Heart right ventricle (tissue), 16 donors: ENCODE measurements at regions not wholly inside any gene's neighbourhood (a gene's known extent, or its start where the extent isn't known, plus 50 kb on each side); places are given as distances from the start of the nearest gene placed in this dataset.

Experiments used
- ATAC-seq, 8 donors: fragments of 200-7000 bp; cut with Tn5 transposase; one replicate each; pipeline ENCODE4 v1.9.1; 2020; ENCODE audit warnings: mild to moderate bottlenecking in 8 of 8, moderate library complexity in 8 of 8, moderate number of reproducible peaks in 1 of 8
- DNase-seq, 2 donors: peaks; one replicate each; pipeline ENCODE4 v3.0.0-alpha.2; 2020
- H3K27ac ChIP-seq, 10 donors: fragments of 200-600 bp; sonication (generic) in 2 of 10; one replicate each; pipeline versions ENCODE4 v1.5.0 to v1.8.0; 2020 to 2022; ENCODE audit warnings: mild to moderate bottlenecking in 3 of 10
- H3K27me3 ChIP-seq, 7 donors: fragments of 200-600 bp; one replicate each; pipeline ENCODE4 v1.8.0; 2021 to 2022; ENCODE audit warnings: mild to moderate bottlenecking in 2 of 7
- H3K36me3 ChIP-seq, 9 donors: fragments of 200-600 bp; sonication (generic) in 1 of 9; one replicate each; pipeline versions ENCODE4 v1.5.0 to v1.8.0; 2020 to 2022; ENCODE audit warnings: mild to moderate bottlenecking in 2 of 9
- H3K4me1 ChIP-seq, 9 donors: fragments of 200-600 bp; sonication (generic) in 1 of 9; one replicate each; pipeline versions ENCODE4 v1.5.0 to v1.8.0; 2020 to 2022; ENCODE audit warnings: mild to moderate bottlenecking in 4 of 9
- H3K4me3 ChIP-seq, 10 donors: fragments of 200-600 bp; sonication (generic) in 2 of 10; one replicate each; pipeline versions ENCODE4 v1.5.0 to v1.8.0; 2020 to 2022; ENCODE audit warnings: mild to moderate bottlenecking in 7 of 10, moderate library complexity in 2 of 10
- H3K9me3 ChIP-seq, 11 donors: fragments of 200-600 bp in 10 of 11; sonication (generic) in 2 of 11; one replicate each; pipeline versions ENCODE4 v1.5.0 to v1.8.0; 2013 to 2022; ENCODE audit warnings: mild to moderate bottlenecking in 2 of 11, control low read depth in 1 of 11, moderate library complexity in 1 of 11
- CTCF ChIP-seq, 9 donors: fragments of 200-600 bp; sonication (generic) in 2 of 9; IDR thresholded peaks; one replicate each; pipeline versions ENCODE4 v1.5.0 to v1.8.0; 2021 to 2022; ENCODE audit warnings: antibody characterized with exemption in 9 of 9, mild to moderate bottlenecking in 5 of 9, moderate library complexity in 1 of 9
- WGBS, 2 donors: extraction: QIAGEN DNeasy Blood & Tissue Kit; methylation state at CpG; one replicate each; pipeline ENCODE4 v1.1.7; 2013; ENCODE audit warnings: inconsistent platforms in 1 of 2; 5-methylcytosine and 5-hydroxymethylcytosine counted together
- intact Hi-C, 10 donors: fragments of 100-400 bp; cut with DNase I; formaldehyde crosslinking; loops; one replicate each; pipeline versions ENCODE4 v1.11.1 to v1.14.2; 2022
- donor health status: Arrhythmogenic right ventricular cardiomyopathy.
- donor health status: ischemic (EF 13 %, LVEDD 7.1; RV severe dilation, severe dysfunction).
- donor health status: healthy with polysubstance abuse.
- donor health status: DM: no; HTN: yes; CAD: no.
- donor health status: DM: no; HTN: no; CAD: no.
- donor health status: ischemic (EF 25% LVEDD 6.9; RV normal size, moderate dysfunction).
- donor health status: ischemic (EF 25% LVEDD 5.7; RV mildly dilated, moderate dysfunction).
- donor health status: healthy.
- donor health status: DM: yes; HTN: yes; CAD: no.
- donor health status: Ischemic cardiomyopathy.
- donor health status: ischemic (EF 35%, LVEDD 5.7; RV mildly dilated, moderate dysfunction).
- donor health status: nonischemic (EF 11% LVEDD 7.7; RV severe dilation, severe dysfunction).
- donor health status: DM: yes; HTN: yes; CAD: no.
- donor health status: PGD.
- donor health status: ischemic (EF 29% LVEDD 5.4; RV normal size, mild dysfunction).
- donor health status: nonischemic (EF 23%, LVEDD 6.1; RV moderate dilation, normal function).

- Histone ChIP-seq H3K27ac (no peak overlapping the region), H3K36me3 (no peaks in the 10 kb centered on the region), H3K4me1 (no peaks in the 10 kb centered on the region), H3K9me3 (no peaks in the 10 kb centered on the region), H3K27me3 (peaks cover 0 to 3% (median 0%) of the 10 kb centered on the region in 7 donors), H3K4me3 (no peak overlapping the region)
- no peak for TF ChIP-seq CTCF (IDR thresholded peaks at IDR 0.05)
- DNase-seq, result no peak
- ATAC-seq, result no peak
- intact Hi-C loops, result no loop called here
- WGBS, 2 donors, result 82 to 83% methylated on average over 7 of the region's 7 CpGs
These were observed 254.7 kb downstream of the STK31 start for GRCh38 chr7:23964715-23965114.

GRCh38 chr7:23965296-23965695 is 255.3 kb downstream of the STK31 start:
- 83 to 87% methylated on average over 5 of the region's 5 CpGs for WGBS, 2 donors
- H3K27me3 ChIP-seq, result peaks cover 0 to 3% (median 0%) of the 10 kb centered on the region in 7 donors
- no peaks in the 10 kb centered on the region for H3K36me3 ChIP-seq
- no peaks in the 10 kb centered on the region for H3K4me1 ChIP-seq
- no peak overlapping the region for H3K4me3 ChIP-seq
- H3K9me3 ChIP-seq, result no peaks in the 10 kb centered on the region
- intact Hi-C loops, result no loop called here
- no peak for TF ChIP-seq CTCF (IDR thresholded peaks at IDR 0.05)
- no peak for DNase-seq
- no peak overlapping the region for H3K27ac ChIP-seq
- ATAC-seq, result no peak

- DNase-seq, result no peak
- ATAC-seq, result no peak
- intact Hi-C loops, result loop anchor here in 1 of 10 donors (2.0 kb wide), 1 partner anchor 54 kb away; no protein-coding TSS in a partner anchor
- H3K4me1 ChIP-seq, result no peaks in the 10 kb centered on the region
- TF ChIP-seq CTCF (IDR thresholded peaks at IDR 0.05), result no peak
- H3K27ac ChIP-seq, result no peak overlapping the region
- no peaks in the 10 kb centered on the region for H3K36me3 ChIP-seq
- peaks cover 0 to 3% (median 0%) of the 10 kb centered on the region in 7 donors for H3K27me3 ChIP-seq
- H3K9me3 ChIP-seq, result no peaks in the 10 kb centered on the region
- H3K4me3 ChIP-seq, result no peak overlapping the region
These were observed 256.9 kb downstream of the STK31 start for GRCh38 chr7:23966941-23967340.

- no peak for ATAC-seq
- H3K4me3 ChIP-seq, result no peak overlapping the region
- 59 to 66% methylated on average over 5 of the region's 5 CpGs for WGBS, 2 donors
- no peak for TF ChIP-seq CTCF (IDR thresholded peaks at IDR 0.05)
- H3K4me1 ChIP-seq, result no peaks in the 10 kb centered on the region
- DNase-seq, result no peak
- no peak overlapping the region for H3K27ac ChIP-seq
- intact Hi-C loops, result loop anchor here in 1 of 10 donors (2.0 kb wide), 1 partner anchor 53 kb away; no protein-coding TSS in a partner anchor
- H3K27me3 ChIP-seq, result peaks cover 0 to 3% (median 0%) of the 10 kb centered on the region in 7 donors
- no peaks in the 10 kb centered on the region for H3K36me3 ChIP-seq
- H3K9me3 ChIP-seq, result peaks cover 0 to 4% (median 0%) of the 10 kb centered on the region in 11 donors
These were observed 258.1 kb downstream of the STK31 start for GRCh38 chr7:23967949-23968599.
